GM12878 (cell line): ENCODE measurements at regions not wholly inside any gene's neighbourhood (a gene's known extent, or its start where the extent isn't known, plus 50 kb on each side); places are given as distances from the start of the nearest gene placed in this dataset.

ENCODE experiments used
- ATAC-seq: fragments of 200-7000 bp; cut with Tn5 transposase; 3 replicates; pipeline ENCODE4 v1.9.1; 2020; ENCODE audit warnings: mild to moderate bottlenecking, moderate library complexity
- BruUV-seq: library from RNA; stranded (reverse); fragments of 400-500 nt; replicated peaks from 2 replicates; lab custom pipeline; 2021; lab: Mats Ljungman, UMichigan
- CTCF ChIA-PET: fragments of 300-600 bp; sonication (Branson Sonifier 250); formaldehyde crosslinking; extraction: SDS; loops from one replicate; lab custom pipeline; 2021; ENCODE audit warnings: inconsistent platforms; lab: Yijun Ruan, JAX
- POLR2A ChIA-PET: fragments of 350-600 bp; formaldehyde crosslinking; extraction: SDS; loops from one replicate; lab custom pipeline; 2021; ENCODE audit warnings: inconsistent platforms; lab: Charles Lee
- RAD21 ChIA-PET: fragments of 300-600 bp; sonication (Branson Sonifier 250); formaldehyde crosslinking; loops from one replicate; lab custom pipeline; 2023; ENCODE audit warnings: antibody characterized with exemption; ENCODE audit not compliant: unreplicated experiment; lab: Charles Lee
- SMC1A ChIA-PET: fragments of 300-600 bp; sonication (Branson Sonifier 250); formaldehyde crosslinking; loops from one replicate; lab custom pipeline; 2023; ENCODE audit not compliant: unreplicated experiment, uncharacterized antibody; lab: Charles Lee
- DNase-seq: peaks from one replicate; pipeline ENCODE4 v3.0.0-alpha.2; 2011; ENCODE audit warnings: low read depth, low spot score
- FAIRE-seq: peaks from 3 replicates; lab custom pipeline; 2011; peaks lifted over from hg19 to GRCh38; lab: Jason Lieb, UNC
- H2AFZ ChIP-seq: 2 replicates; pipeline ENCODE4 v1.6.0; 2011; ENCODE audit warnings: low read depth, low read length, control low read depth; ENCODE audit not compliant: control insufficient read depth
- H3K27ac ChIP-seq: 2 replicates; pipeline ENCODE4 v1.5.1; 2011; ENCODE audit warnings: control low read depth; ENCODE audit not compliant: control insufficient read depth, insufficient read depth
- H3K27me3 ChIP-seq, 2 experiments: replicated peaks in 1 of 2; 2 replicates each; pipeline versions ENCODE4 v1.6.0 to v1.6.1; 2011; ENCODE audit warnings: low read length in 1 of 2; ENCODE audit not compliant: control insufficient read depth in 2 of 2, insufficient read depth in 2 of 2
- H3K36me3 ChIP-seq, 2 experiments: 2 replicates each; pipeline ENCODE4 v1.5.1; 2011; ENCODE audit warnings: low read length in 1 of 2; ENCODE audit not compliant: control insufficient read depth in 2 of 2, insufficient read depth in 2 of 2
- H3K4me1 ChIP-seq: 2 replicates; pipeline ENCODE4 v1.6.1; 2011; ENCODE audit warnings: mild to moderate bottlenecking, low read length, moderate library complexity, mixed read lengths; ENCODE audit not compliant: control insufficient read depth, insufficient read depth
- H3K4me2 ChIP-seq: 2 replicates; pipeline ENCODE4 v1.6.0; 2011; ENCODE audit warnings: control low read depth; ENCODE audit not compliant: control insufficient read depth, insufficient read depth
- H3K4me3 ChIP-seq: fragments of 200-600 bp; sonication (generic); 2 replicates; pipeline ENCODE4 v1.5.1; 2016
- H3K79me2 ChIP-seq: 2 replicates; pipeline ENCODE4 v1.6.0; 2011; ENCODE audit warnings: low read length; ENCODE audit not compliant: control insufficient read depth, insufficient read depth
- H3K9ac ChIP-seq: 2 replicates; pipeline ENCODE4 v1.8.0; 2011; ENCODE audit warnings: low read length, control low read depth, mixed read lengths; ENCODE audit not compliant: control insufficient read depth, insufficient read depth
- H3K9me3 ChIP-seq: replicated peaks from 3 replicates; pipeline ENCODE4 v1.5.1; 2011; ENCODE audit warnings: mild to moderate bottlenecking, low read length; ENCODE audit not compliant: control insufficient read depth, insufficient read depth
- H4K20me1 ChIP-seq: 2 replicates; pipeline ENCODE4 v1.6.0; 2011; ENCODE audit not compliant: control insufficient read depth, insufficient read depth
- CEBPB ChIP-seq, 2 experiments: fragments of 150-350 bp in 1 of 2; IDR thresholded peaks; 2 replicates each; pipeline ENCODE4 v1.6.1; 2012 to 2014; ENCODE audit warnings: low read depth in 2 of 2, low read length in 2 of 2, borderline replicate concordance in 1 of 2, inconsistent platforms in 1 of 2
- JUNB ChIP-seq: IDR thresholded peaks from 2 replicates; pipeline ENCODE4 v1.6.1; 2016; ENCODE audit warnings: antibody characterized with exemption, mild to moderate bottlenecking
- KDM1A ChIP-seq: fragments of 200-600 bp; sonication (generic); IDR thresholded peaks from 2 replicates; pipeline ENCODE4 v1.6.1; 2016; ENCODE audit warnings: borderline replicate concordance
- MTA3 ChIP-seq: IDR thresholded peaks from 2 replicates; pipeline ENCODE4 v1.6.1; 2012; ENCODE audit warnings: low read length, inconsistent platforms, borderline replicate concordance
- NBN ChIP-seq: fragments of 450-650 bp; IDR thresholded peaks from 2 replicates; pipeline ENCODE4 v1.6.1; 2016
- PAX8 ChIP-seq: fragments of 450-650 bp; IDR thresholded peaks from 2 replicates; pipeline ENCODE4 v1.6.1; 2017; ENCODE audit warnings: mild to moderate bottlenecking, moderate library complexity
- RAD21 ChIP-seq: IDR thresholded peaks from 2 replicates; pipeline ENCODE4 v1.6.1; 2011; ENCODE audit warnings: mild to moderate bottlenecking, low read depth, low read length, moderate library complexity; ENCODE audit not compliant: insufficient read depth
- RELA ChIP-seq: fragments of 450-650 bp; IDR thresholded peaks from 2 replicates; pipeline ENCODE4 v1.8.0; 2014; ENCODE audit warnings: borderline replicate concordance; ENCODE audit not compliant: partially characterized antibody
- SMAD1 ChIP-seq: fragments of 450-650 bp; IDR thresholded peaks from 2 replicates; pipeline ENCODE4 v1.6.1; 2018; ENCODE audit warnings: mild to moderate bottlenecking, low read depth; ENCODE audit not compliant: partially characterized antibody
- SMAD5 ChIP-seq: IDR thresholded peaks from 2 replicates; pipeline ENCODE4 v1.6.1; 2016; ENCODE audit warnings: antibody characterized with exemption, low read depth
- SMARCA5 ChIP-seq: fragments of 450-650 bp; IDR thresholded peaks from 2 replicates; pipeline ENCODE4 v1.6.1; 2017; ENCODE audit warnings: mild to moderate bottlenecking
- TAF1 ChIP-seq: IDR thresholded peaks from 2 replicates; pipeline ENCODE4 v1.6.1; 2011; ENCODE audit warnings: mild to moderate bottlenecking, low read depth, low read length, borderline replicate concordance
- ZBED1 ChIP-seq: IDR thresholded peaks from 2 replicates; pipeline ENCODE4 v1.6.1; 2016; ENCODE audit warnings: borderline replicate concordance
- ZNF384 ChIP-seq: IDR thresholded peaks from 2 replicates; pipeline ENCODE4 v1.6.1; 2012; ENCODE audit warnings: low read depth, mild to moderate bottlenecking, low read length, improper control_type of control experiment, borderline replicate concordance
- WGBS: methylation state at CpG from one replicate; pipeline ENCODE4 v1.1.6; 2016; ENCODE audit warnings: low lambda C conversion rate; ENCODE audit not compliant: insufficient replicate concordance, insufficient coverage; ENCODE audit errors: missing lambda C conversion rate; 5-methylcytosine and 5-hydroxymethylcytosine counted together
- in situ Hi-C: fragments of 300-500 bp; cut with MboI; formaldehyde crosslinking; loops from 9 replicates; pipeline ENCODE4 v1.14.3; 2018; ENCODE audit warnings: mixed read lengths
- intact Hi-C: fragments of 100-400 bp; cut with micrococcal nuclease; formaldehyde crosslinking; loops from one replicate; pipeline ENCODE4 v1.14.2; 2022; ENCODE audit not compliant: unreplicated experiment
- TF ChIP-seq, protein P1 (sequence below): IDR thresholded peaks from 2 replicates; pipeline ENCODE4 v1.6.1; 2012; ENCODE audit warnings: low read depth, low read length, improper control_type of control experiment
- TF ChIP-seq, protein P2 (sequence below): IDR thresholded peaks from 2 replicates; pipeline ENCODE4 v1.6.1; 2012; ENCODE audit warnings: improper control_type of control experiment, low read depth, low read length; ENCODE audit not compliant: insufficient replicate concordance
- TF ChIP-seq, protein P3 (sequence below): fragments of 450-650 bp; IDR thresholded peaks from 2 replicates; pipeline ENCODE4 v1.6.1; 2017; ENCODE audit warnings: borderline replicate concordance
- TF ChIP-seq, protein P4 (sequence below): IDR thresholded peaks from 2 replicates; pipeline ENCODE4 v1.6.1; 2011; ENCODE audit warnings: borderline replicate concordance, low read depth, mild to moderate bottlenecking, moderate library complexity, mixed read lengths, low read length; ENCODE audit not compliant: insufficient read depth; ENCODE audit errors: extremely low read length

DNA sequence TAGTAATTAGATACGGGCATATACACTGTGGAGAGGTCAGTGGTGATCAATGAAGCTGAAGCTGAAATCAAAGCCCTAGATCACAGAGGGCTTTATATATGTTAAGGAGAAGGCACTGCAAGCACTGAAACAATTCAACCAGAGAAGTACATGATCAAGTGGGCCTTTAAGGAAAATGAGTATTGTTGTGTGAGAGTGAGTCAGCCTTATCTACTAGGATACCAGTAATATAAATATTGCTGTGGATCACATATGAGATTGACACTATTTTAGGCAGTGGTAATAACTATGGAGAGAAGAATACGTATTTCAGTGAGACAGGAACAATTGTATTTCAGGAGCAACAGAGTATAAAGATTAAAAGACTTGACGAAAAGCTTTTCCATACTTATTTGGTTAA lies 1172.2 kb upstream of the GJE1 start:
- FAIRE-seq (no peak), DNase-seq (no peak), ATAC-seq (no peak)
- H3K79me2 ChIP-seq = no peaks in the 10 kb centered on the region
- H2AFZ ChIP-seq = no peak overlapping the region
- no peak overlapping the region for H3K9ac ChIP-seq
- ChIA-PET POLR2A (no interaction called here), CTCF (no interaction called here), RAD21 (no interaction called here), SMC1A (no interaction called here)
- H3K4me1 ChIP-seq = no peaks in the 10 kb centered on the region
- H3K36me3 ChIP-seq = no peaks in the 10 kb centered on the region
- intact Hi-C loops = no loop called here
- WGBS = 47% methylated on average over 3 of the region's 3 CpGs
- BruUV-seq = no TSS peak
- H4K20me1 ChIP-seq = no peaks in the 10 kb centered on the region
- no peak overlapping the region for H3K4me2 ChIP-seq
- no peaks in the 10 kb centered on the region for H3K27me3 ChIP-seq
- no peak overlapping the region for H3K4me3 ChIP-seq
- no peak for TF ChIP-seq MTA3
- TF ChIP-seq, protein P1, sequence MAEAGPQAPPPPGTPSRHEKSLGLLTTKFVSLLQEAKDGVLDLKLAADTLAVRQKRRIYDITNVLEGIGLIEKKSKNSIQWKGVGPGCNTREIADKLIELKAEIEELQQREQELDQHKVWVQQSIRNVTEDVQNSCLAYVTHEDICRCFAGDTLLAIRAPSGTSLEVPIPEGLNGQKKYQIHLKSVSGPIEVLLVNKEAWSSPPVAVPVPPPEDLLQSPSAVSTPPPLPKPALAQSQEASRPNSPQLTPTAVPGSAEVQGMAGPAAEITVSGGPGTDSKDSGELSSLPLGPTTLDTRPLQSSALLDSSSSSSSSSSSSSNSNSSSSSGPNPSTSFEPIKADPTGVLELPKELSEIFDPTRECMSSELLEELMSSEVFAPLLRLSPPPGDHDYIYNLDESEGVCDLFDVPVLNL = no peak
- no peak for TF ChIP-seq ZNF384
- TF ChIP-seq, protein P2, sequence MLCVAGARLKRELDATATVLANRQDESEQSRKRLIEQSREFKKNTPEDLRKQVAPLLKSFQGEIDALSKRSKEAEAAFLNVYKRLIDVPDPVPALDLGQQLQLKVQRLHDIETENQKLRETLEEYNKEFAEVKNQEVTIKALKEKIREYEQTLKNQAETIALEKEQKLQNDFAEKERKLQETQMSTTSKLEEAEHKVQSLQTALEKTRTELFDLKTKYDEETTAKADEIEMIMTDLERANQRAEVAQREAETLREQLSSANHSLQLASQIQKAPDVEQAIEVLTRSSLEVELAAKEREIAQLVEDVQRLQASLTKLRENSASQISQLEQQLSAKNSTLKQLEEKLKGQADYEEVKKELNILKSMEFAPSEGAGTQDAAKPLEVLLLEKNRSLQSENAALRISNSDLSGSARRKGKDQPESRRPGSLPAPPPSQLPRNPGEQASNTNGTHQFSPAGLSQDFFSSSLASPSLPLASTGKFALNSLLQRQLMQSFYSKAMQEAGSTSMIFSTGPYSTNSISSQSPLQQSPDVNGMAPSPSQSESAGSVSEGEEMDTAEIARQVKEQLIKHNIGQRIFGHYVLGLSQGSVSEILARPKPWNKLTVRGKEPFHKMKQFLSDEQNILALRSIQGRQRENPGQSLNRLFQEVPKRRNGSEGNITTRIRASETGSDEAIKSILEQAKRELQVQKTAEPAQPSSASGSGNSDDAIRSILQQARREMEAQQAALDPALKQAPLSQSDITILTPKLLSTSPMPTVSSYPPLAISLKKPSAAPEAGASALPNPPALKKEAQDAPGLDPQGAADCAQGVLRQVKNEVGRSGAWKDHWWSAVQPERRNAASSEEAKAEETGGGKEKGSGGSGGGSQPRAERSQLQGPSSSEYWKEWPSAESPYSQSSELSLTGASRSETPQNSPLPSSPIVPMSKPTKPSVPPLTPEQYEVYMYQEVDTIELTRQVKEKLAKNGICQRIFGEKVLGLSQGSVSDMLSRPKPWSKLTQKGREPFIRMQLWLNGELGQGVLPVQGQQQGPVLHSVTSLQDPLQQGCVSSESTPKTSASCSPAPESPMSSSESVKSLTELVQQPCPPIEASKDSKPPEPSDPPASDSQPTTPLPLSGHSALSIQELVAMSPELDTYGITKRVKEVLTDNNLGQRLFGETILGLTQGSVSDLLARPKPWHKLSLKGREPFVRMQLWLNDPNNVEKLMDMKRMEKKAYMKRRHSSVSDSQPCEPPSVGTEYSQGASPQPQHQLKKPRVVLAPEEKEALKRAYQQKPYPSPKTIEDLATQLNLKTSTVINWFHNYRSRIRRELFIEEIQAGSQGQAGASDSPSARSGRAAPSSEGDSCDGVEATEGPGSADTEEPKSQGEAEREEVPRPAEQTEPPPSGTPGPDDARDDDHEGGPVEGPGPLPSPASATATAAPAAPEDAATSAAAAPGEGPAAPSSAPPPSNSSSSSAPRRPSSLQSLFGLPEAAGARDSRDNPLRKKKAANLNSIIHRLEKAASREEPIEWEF = no peak
- no peak for TF ChIP-seq SMAD5
- TF ChIP-seq PAX8 = no peak
- TF ChIP-seq JUNB = no peak
- TF ChIP-seq RELA = no peak
- TF ChIP-seq CEBPB (IDR thresholded peaks at IDR 0.05; ENCODE audit: borderline replicate concordance in 1 of 2, low read depth in 2 of 2, low read length in 2 of 2) = no peak
- no peak for TF ChIP-seq SMAD1
- TF ChIP-seq, protein P3, sequence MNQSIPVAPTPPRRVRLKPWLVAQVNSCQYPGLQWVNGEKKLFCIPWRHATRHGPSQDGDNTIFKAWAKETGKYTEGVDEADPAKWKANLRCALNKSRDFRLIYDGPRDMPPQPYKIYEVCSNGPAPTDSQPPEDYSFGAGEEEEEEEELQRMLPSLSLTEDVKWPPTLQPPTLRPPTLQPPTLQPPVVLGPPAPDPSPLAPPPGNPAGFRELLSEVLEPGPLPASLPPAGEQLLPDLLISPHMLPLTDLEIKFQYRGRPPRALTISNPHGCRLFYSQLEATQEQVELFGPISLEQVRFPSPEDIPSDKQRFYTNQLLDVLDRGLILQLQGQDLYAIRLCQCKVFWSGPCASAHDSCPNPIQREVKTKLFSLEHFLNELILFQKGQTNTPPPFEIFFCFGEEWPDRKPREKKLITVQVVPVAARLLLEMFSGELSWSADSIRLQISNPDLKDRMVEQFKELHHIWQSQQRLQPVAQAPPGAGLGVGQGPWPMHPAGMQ = no peak
- TF ChIP-seq KDM1A = no peak
- no peak for TF ChIP-seq TAF1
- TF ChIP-seq RAD21 = no peak
- TF ChIP-seq, protein P4, sequence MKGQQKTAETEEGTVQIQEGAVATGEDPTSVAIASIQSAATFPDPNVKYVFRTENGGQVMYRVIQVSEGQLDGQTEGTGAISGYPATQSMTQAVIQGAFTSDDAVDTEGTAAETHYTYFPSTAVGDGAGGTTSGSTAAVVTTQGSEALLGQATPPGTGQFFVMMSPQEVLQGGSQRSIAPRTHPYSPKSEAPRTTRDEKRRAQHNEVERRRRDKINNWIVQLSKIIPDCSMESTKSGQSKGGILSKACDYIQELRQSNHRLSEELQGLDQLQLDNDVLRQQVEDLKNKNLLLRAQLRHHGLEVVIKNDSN = no peak
- TF ChIP-seq SMARCA5 = no peak
- TF ChIP-seq ZBED1 = no peak
- TF ChIP-seq NBN = no peak
- TF ChIP-seq, all 136 proteins: peak for 0
- H3K9me3 ChIP-seq = no peaks in the 10 kb centered on the region
- in situ Hi-C loops = no loop called here
- no peak overlapping the region for H3K27ac ChIP-seq
